ENCODE measurements at regions not wholly inside any gene's neighbourhood (a gene's known extent, or its start where the extent isn't known, plus 50 kb on each side); places are given as distances from the start of the nearest gene placed in this dataset.

DNA sequence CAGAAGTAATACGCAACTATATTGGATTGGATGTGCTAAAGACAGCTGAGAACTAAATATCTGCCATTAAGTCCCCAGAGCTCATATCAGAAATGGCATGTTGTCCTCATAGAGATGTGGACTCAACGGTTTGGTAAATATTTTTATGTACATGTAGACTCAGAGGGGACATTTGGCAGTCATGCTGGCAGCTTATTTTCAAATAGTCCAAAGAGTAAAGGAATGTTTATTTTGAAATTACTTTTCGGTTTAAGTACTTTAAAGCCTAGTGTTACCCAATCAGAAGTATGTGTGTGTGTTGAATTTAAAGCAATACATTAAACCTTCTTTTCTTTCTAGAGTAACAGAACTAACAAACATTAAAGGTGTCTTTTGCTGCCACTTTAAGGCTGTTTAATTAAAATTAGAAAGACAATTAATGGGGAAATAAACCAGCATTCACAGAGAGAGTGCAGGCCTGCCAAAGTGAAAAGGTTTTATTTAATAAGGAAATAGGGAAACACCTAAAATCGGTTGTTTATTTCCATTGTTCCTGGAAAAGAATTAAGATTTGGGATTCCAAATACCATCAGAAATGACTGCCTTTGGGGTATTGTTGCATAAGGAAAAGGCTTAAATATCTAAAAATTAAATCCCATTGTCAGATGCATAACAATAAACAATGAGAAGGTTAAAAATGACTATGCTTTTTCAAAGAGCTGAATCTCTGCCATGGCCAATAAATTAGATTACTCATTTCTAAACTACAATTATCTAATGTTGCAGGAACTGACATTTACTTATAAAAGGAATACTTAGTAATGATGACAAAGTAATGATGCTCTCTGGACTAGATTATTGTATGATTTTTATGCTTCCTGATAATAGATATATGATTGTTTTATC is 113.4 kb upstream of the AHR start (continued):
- TF ChIP-seq, protein P1, sequence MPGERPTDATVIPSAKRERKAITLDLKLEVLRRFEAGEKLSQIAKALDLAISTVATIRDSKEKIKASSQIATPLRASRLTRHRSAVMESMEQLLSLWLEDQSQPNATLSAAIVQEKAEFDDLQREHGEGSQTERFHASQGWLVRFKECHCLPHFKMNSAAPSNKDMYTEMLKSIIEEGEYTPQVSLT (CRISPR knock-in tag; IDR thresholded peaks at IDR 0.05; ENCODE audit: borderline replicate concordance, low read depth), result no peak
- TF ChIP-seq ZSCAN25 (CRISPR knock-in tag; IDR thresholded peaks at IDR 0.05), result no peak
- no peak for TF ChIP-seq ZNF326 (CRISPR knock-in tag; IDR thresholded peaks at IDR 0.05; ENCODE audit: borderline replicate concordance)
- TF ChIP-seq, protein P2, sequence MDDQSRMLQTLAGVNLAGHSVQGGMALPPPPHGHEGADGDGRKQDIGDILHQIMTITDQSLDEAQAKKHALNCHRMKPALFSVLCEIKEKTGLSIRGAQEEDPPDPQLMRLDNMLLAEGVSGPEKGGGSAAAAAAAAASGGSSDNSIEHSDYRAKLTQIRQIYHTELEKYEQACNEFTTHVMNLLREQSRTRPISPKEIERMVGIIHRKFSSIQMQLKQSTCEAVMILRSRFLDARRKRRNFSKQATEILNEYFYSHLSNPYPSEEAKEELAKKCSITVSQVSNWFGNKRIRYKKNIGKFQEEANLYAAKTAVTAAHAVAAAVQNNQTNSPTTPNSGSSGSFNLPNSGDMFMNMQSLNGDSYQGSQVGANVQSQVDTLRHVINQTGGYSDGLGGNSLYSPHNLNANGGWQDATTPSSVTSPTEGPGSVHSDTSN (CRISPR knock-in tag; IDR thresholded peaks at IDR 0.05; ENCODE audit: borderline replicate concordance), result no peak
- TF ChIP-seq, protein P3, sequence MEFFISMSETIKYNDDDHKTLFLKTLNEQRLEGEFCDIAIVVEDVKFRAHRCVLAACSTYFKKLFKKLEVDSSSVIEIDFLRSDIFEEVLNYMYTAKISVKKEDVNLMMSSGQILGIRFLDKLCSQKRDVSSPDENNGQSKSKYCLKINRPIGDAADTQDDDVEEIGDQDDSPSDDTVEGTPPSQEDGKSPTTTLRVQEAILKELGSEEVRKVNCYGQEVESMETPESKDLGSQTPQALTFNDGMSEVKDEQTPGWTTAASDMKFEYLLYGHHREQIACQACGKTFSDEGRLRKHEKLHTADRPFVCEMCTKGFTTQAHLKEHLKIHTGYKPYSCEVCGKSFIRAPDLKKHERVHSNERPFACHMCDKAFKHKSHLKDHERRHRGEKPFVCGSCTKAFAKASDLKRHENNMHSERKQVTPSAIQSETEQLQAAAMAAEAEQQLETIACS (CRISPR knock-in tag; IDR thresholded peaks at IDR 0.05), result no peak
- TF ChIP-seq ZNF354B (CRISPR knock-in tag; IDR thresholded peaks at IDR 0.05), result no peak
- no peak for TF ChIP-seq SPEN (CRISPR knock-in tag; IDR thresholded peaks at IDR 0.05; ENCODE audit: low read depth)
- no peak for TF ChIP-seq ZFP82 (CRISPR knock-in tag; IDR thresholded peaks at IDR 0.05; ENCODE audit: borderline replicate concordance)
- TF ChIP-seq, protein P4, sequence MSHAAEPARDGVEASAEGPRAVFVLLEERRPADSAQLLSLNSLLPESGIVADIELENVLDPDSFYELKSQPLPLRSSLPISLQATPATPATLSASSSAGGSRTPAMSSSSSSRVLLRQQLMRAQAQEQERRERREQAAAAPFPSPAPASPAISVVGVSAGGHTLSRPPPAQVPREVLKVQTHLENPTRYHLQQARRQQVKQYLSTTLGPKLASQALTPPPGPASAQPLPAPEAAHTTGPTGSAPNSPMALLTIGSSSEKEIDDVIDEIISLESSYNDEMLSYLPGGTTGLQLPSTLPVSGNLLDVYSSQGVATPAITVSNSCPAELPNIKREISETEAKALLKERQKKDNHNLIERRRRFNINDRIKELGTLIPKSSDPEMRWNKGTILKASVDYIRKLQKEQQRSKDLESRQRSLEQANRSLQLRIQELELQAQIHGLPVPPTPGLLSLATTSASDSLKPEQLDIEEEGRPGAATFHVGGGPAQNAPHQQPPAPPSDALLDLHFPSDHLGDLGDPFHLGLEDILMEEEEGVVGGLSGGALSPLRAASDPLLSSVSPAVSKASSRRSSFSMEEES (CRISPR knock-in tag; IDR thresholded peaks at IDR 0.05), result peak; percentile 76; the same call in 1 of the 2 replicates
- TF ChIP-seq, protein P5, sequence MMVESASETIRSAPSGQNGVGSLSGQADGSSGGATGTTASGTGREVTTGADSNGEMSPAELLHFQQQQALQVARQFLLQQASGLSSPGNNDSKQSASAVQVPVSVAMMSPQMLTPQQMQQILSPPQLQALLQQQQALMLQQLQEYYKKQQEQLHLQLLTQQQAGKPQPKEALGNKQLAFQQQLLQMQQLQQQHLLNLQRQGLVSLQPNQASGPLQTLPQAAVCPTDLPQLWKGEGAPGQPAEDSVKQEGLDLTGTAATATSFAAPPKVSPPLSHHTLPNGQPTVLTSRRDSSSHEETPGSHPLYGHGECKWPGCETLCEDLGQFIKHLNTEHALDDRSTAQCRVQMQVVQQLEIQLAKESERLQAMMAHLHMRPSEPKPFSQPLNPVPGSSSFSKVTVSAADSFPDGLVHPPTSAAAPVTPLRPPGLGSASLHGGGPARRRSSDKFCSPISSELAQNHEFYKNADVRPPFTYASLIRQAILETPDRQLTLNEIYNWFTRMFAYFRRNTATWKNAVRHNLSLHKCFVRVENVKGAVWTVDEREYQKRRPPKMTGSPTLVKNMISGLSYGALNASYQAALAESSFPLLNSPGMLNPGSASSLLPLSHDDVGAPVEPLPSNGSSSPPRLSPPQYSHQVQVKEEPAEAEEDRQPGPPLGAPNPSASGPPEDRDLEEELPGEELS (CRISPR knock-in tag; IDR thresholded peaks at IDR 0.05), result peak; percentile 97
- peak; percentile 65 for TF ChIP-seq ASH2L (IDR thresholded peaks at IDR 0.05; ENCODE audit: insufficient read length, low read depth, low read length)
- peak; percentile 90 for TF ChIP-seq CEBPG (CRISPR knock-in tag; IDR thresholded peaks at IDR 0.05)
- TF ChIP-seq, protein P6, sequence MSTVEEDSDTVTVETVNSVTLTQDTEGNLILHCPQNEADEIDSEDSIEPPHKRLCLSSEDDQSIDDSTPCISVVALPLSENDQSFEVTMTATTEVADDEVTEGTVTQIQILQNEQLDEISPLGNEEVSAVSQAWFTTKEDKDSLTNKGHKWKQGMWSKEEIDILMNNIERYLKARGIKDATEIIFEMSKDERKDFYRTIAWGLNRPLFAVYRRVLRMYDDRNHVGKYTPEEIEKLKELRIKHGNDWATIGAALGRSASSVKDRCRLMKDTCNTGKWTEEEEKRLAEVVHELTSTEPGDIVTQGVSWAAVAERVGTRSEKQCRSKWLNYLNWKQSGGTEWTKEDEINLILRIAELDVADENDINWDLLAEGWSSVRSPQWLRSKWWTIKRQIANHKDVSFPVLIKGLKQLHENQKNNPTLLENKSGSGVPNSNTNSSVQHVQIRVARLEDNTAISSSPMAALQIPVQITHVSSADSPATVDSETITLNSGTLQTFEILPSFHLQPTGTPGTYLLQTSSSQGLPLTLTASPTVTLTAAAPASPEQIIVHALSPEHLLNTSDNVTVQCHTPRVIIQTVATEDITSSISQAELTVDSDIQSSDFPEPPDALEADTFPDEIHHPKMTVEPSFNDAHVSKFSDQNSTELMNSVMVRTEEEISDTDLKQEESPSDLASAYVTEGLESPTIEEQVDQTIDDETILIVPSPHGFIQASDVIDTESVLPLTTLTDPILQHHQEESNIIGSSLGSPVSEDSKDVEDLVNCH (CRISPR knock-in tag; IDR thresholded peaks at IDR 0.05), result no peak
- TF ChIP-seq YEATS4 (CRISPR knock-in tag; IDR thresholded peaks at IDR 0.05; ENCODE audit: borderline replicate concordance), result no peak
- no peak for TF ChIP-seq TCF12 (IDR thresholded peaks at IDR 0.05)
- TF ChIP-seq TCF12 (CRISPR knock-in tag; IDR thresholded peaks at IDR 0.05), result peak; percentile 46; the same call in 1 of the 2 replicates
- TF ChIP-seq ZNF263 (CRISPR knock-in tag; IDR thresholded peaks at IDR 0.05), result no peak
- TF ChIP-seq CBFB (CRISPR knock-in tag; IDR thresholded peaks at IDR 0.05), result no peak
- peak; percentile 20; the same call in 1 of the 2 replicates for TF ChIP-seq ZFP1 (CRISPR knock-in tag; IDR thresholded peaks at IDR 0.05)
- TF ChIP-seq ZNF337 (CRISPR knock-in tag; IDR thresholded peaks at IDR 0.05; ENCODE audit: borderline replicate concordance, low read depth), result 0 out of 2 replicates have a peak, but pooled peaks have one; percentile 19
- TF ChIP-seq ZNF616 (CRISPR knock-in tag; IDR thresholded peaks at IDR 0.05; ENCODE audit: low read depth), result no peak

Data from HepG2 (cell line).